SK-N-SH (cell line): ENCODE measurements at regions not wholly inside any gene's neighbourhood (a gene's known extent, or its start where the extent isn't known, plus 50 kb on each side); places are given as distances from the start of the nearest gene placed in this dataset.

Experiments used
- CTCF ChIA-PET: fragments of 300-600, 350-600 bp; formaldehyde crosslinking; extraction: SDS; loops from one replicate; lab custom pipeline; 2021; lab: Yijun Ruan, JAX
- POLR2A ChIA-PET: fragments of 350-600 bp; sonication (Branson Sonifier 250); formaldehyde crosslinking; extraction: SDS; loops from one replicate; lab custom pipeline; 2020; ENCODE audit warnings: antibody characterized with exemption, inconsistent platforms; lab: Yijun Ruan, JAX
- DNase-seq: peaks from one replicate; pipeline ENCODE4 v3.0.0; 2012
- H2AFZ ChIP-seq: fragments of 200-600 bp; sonication (generic); 2 replicates; pipeline ENCODE4 v1.8.1; 2016; ENCODE audit warnings: antibody characterized with exemption, mild to moderate bottlenecking, low read depth
- H3F3A ChIP-seq: fragments of 200-600 bp; sonication (generic); replicated peaks from 2 replicates; pipeline ENCODE3; 2016; ENCODE audit warnings: antibody characterized with exemption, mild to moderate bottlenecking; ENCODE audit not compliant: insufficient read depth
- H3K27ac ChIP-seq, 2 experiments: fragments of 200-500 bp in 1 of 2; fragments of 200-600 bp in 1 of 2; sonication (Bioruptor generic) in 1 of 2; sonication (generic), shearing (Covaris generic) in 1 of 2; 2 replicates each; pipeline versions ENCODE4 v1.5.1 to v1.6.1; 2014 to 2016; ENCODE audit warnings: low read depth in 2 of 2, inconsistent platforms in 1 of 2, low read length in 1 of 2, mild to moderate bottlenecking in 1 of 2, mixed read lengths in 1 of 2
- H3K27me3 ChIP-seq: fragments of 200-600 bp; sonication (generic), shearing (Covaris generic); 2 replicates; pipeline ENCODE4 v1.6.1; 2016; ENCODE audit warnings: mixed run types; ENCODE audit not compliant: insufficient read depth
- H3K36me3 ChIP-seq, 2 experiments: fragments of 200-500 bp in 1 of 2; fragments of 200-600 bp in 1 of 2; sonication (Bioruptor generic) in 1 of 2; sonication (generic) in 1 of 2; replicated peaks in 1 of 2; 2 replicates each; pipeline versions ENCODE3 to v1.5.1; 2014 to 2016; ENCODE audit warnings: low read length in 1 of 2, mild to moderate bottlenecking in 1 of 2; ENCODE audit not compliant: insufficient read depth in 2 of 2, control insufficient read depth in 1 of 2
- H3K4me1 ChIP-seq, 2 experiments: fragments of 200-500 bp in 1 of 2; fragments of 200-600 bp in 1 of 2; sonication (Bioruptor generic) in 1 of 2; sonication (generic), shearing (Covaris generic) in 1 of 2; 2 replicates each; pipeline versions ENCODE4 v1.5.1 to v1.6.1; 2014 to 2016; ENCODE audit warnings: low read depth in 1 of 2, low read length in 1 of 2, mixed run types in 1 of 2; ENCODE audit not compliant: insufficient read depth in 2 of 2, control insufficient read depth in 1 of 2
- H3K4me2 ChIP-seq: fragments of 200-600 bp; sonication (generic), shearing (Covaris generic); 2 replicates; pipeline ENCODE4 v1.6.1; 2017; ENCODE audit warnings: mixed run types
- H3K4me3 ChIP-seq, 2 experiments: fragments of 200-500 bp in 1 of 2; fragments of 200-600 bp in 1 of 2; sonication (Bioruptor generic) in 1 of 2; sonication (generic), shearing (Covaris generic) in 1 of 2; 2 replicates each; pipeline versions ENCODE4 v1.5.1 to v1.8.1; 2014 to 2016; ENCODE audit warnings: low read depth in 2 of 2, inconsistent platforms in 1 of 2, low read length in 1 of 2, mild to moderate bottlenecking in 1 of 2, mixed read lengths in 1 of 2, moderate library complexity in 1 of 2
- H3K79me2 ChIP-seq: fragments of 200-600 bp; sonication (generic); 2 replicates; pipeline ENCODE4 v1.8.1; 2017; ENCODE audit warnings: mild to moderate bottlenecking; ENCODE audit not compliant: insufficient read depth
- H3K9ac ChIP-seq: fragments of 200-600 bp; sonication (generic); 2 replicates; pipeline ENCODE4 v1.6.1; 2017; ENCODE audit warnings: mixed run types
- H3K9me2 ChIP-seq: fragments of 200-600 bp; sonication (generic); 2 replicates; pipeline ENCODE4 v1.6.1; 2017; ENCODE audit warnings: mixed run types
- H3K9me3 ChIP-seq: fragments of 200-600 bp; sonication (generic); 2 replicates; pipeline ENCODE4 v1.6.1; 2017; ENCODE audit warnings: mixed run types, mild to moderate bottlenecking, moderate library complexity
- H4K20me1 ChIP-seq: fragments of 200-600 bp; sonication (generic); 2 replicates; pipeline ENCODE4 v1.6.1; 2017; ENCODE audit warnings: mild to moderate bottlenecking, mixed run types; ENCODE audit not compliant: insufficient read depth
- CHD2 ChIP-seq: fragments of 150-350 bp; IDR thresholded peaks from 2 replicates; pipeline ENCODE4 v1.6.1; 2018; ENCODE audit warnings: low read length; ENCODE audit not compliant: partially characterized antibody
- ELF1 ChIP-seq: IDR thresholded peaks from 2 replicates; pipeline ENCODE4 v1.4.0; 2012
- EP300 ChIP-seq, 2 experiments: IDR thresholded peaks; 2 replicates each; pipeline versions ENCODE4 v1.4.0 to v1.6.1; 2012; ENCODE audit warnings: borderline replicate concordance in 1 of 2, low read depth in 1 of 2, low read length in 1 of 2
- GABPA ChIP-seq: IDR thresholded peaks from 2 replicates; pipeline ENCODE4 v1.4.0; 2012; ENCODE audit warnings: low read depth, mild to moderate bottlenecking
- IRF3 ChIP-seq: fragments of 150-350 bp; IDR thresholded peaks from 2 replicates; pipeline ENCODE4 v1.6.1; 2016; ENCODE audit warnings: mild to moderate bottlenecking, low read depth, low read length
- MXI1 ChIP-seq: IDR thresholded peaks from 2 replicates; pipeline ENCODE4 v1.6.1; 2012; ENCODE audit warnings: mild to moderate bottlenecking, low read depth, low read length, improper control_type of control experiment
- NFIC ChIP-seq: IDR thresholded peaks from 2 replicates; pipeline ENCODE4 v1.4.0; 2012; ENCODE audit warnings: borderline replicate concordance
- POLR2AphosphoS5 ChIP-seq: IDR thresholded peaks from 2 replicates; pipeline ENCODE4 v1.6.1; 2012; ENCODE audit warnings: low read depth, low read length
- RCOR1 ChIP-seq: fragments of 150-350 bp; IDR thresholded peaks from 2 replicates; pipeline ENCODE4 v1.6.1; 2017; ENCODE audit warnings: antibody characterized with exemption, low read length
- RFX5 ChIP-seq: IDR thresholded peaks from 2 replicates; pipeline ENCODE4 v1.6.1; 2012; ENCODE audit warnings: mild to moderate bottlenecking, improper control_type of control experiment, low read length
- SIN3A ChIP-seq: IDR thresholded peaks from 2 replicates; pipeline ENCODE4 v1.6.1; 2012; ENCODE audit warnings: low read depth, mild to moderate bottlenecking, low read length, moderate library complexity, borderline replicate concordance
- SMC3 ChIP-seq: IDR thresholded peaks from 2 replicates; pipeline ENCODE4 v1.6.1; 2012; ENCODE audit warnings: low read depth, low read length, improper control_type of control experiment
- TAF1 ChIP-seq: IDR thresholded peaks from 2 replicates; pipeline ENCODE4 v1.6.1; 2012; ENCODE audit warnings: low read depth, mild to moderate bottlenecking, low read length, moderate library complexity, borderline replicate concordance
- TCF12 ChIP-seq: IDR thresholded peaks from 2 replicates; pipeline ENCODE4 v1.4.0; 2012
- TEAD4 ChIP-seq: IDR thresholded peaks from 2 replicates; pipeline ENCODE4 v1.4.0; 2012; ENCODE audit warnings: mild to moderate bottlenecking, borderline replicate concordance; ENCODE audit not compliant: insufficient read depth
- WGBS: methylation state at CpG from one replicate; pipeline ENCODE4 v1.1.6; 2017; ENCODE audit warnings: low lambda C conversion rate; 5-methylcytosine and 5-hydroxymethylcytosine counted together

GRCh38 chr15:98501632-98502031, 146.7 kb upstream of the IGF1R start:
- Histone ChIP-seq H2AFZ (no peak overlapping the region), H3K9me3 (no peaks in the 10 kb centered on the region; the same call in 1 of the 2 replicates), H3K9ac (no peak overlapping the region), H3K4me2 (no peak overlapping the region), H3K36me3 (no peaks in the 10 kb centered on the region), H3K4me3 (no peak overlapping the region), H3K27me3 (peaks cover 6% of the 10 kb centered on the region; the same call in 1 of the 2 replicates), H3F3A (no peaks in the 10 kb centered on the region), H3K4me1 (no peaks in the 10 kb centered on the region; a peak in 1 of 4 replicates), H3K9me2 (no peaks in the 10 kb centered on the region), H3K27ac (no peak overlapping the region), H3K79me2 (no peaks in the 10 kb centered on the region), H4K20me1 (no peaks in the 10 kb centered on the region)
- TF ChIP-seq EP300 (IDR thresholded peaks at IDR 0.05; ENCODE audit: borderline replicate concordance in 1 of 2, low read depth in 1 of 2, low read length in 1 of 2) (no peak), RFX5 (no peak), IRF3 (no peak), TCF12 (no peak), POLR2AphosphoS5 (no peak), CHD2 (no peak)
- CTCF ChIA-PET = interaction anchor here (1.2 to 2.7 kb wide), 4 partner anchors 17 to 575 kb away, joined by 3 to 12 read pairs (median 6); no protein-coding TSS in a partner anchor
- POLR2A ChIA-PET = no interaction called here
- 10% methylated on average over 3 of the region's 3 CpGs for WGBS
- no peak for DNase-seq

GRCh38 chr15:98503970-98504369, 144.4 kb upstream of the IGF1R start:
- no peak overlapping the region for H3K27ac ChIP-seq
- no peak overlapping the region for H3K9ac ChIP-seq
- no peaks in the 10 kb centered on the region for H3F3A ChIP-seq
- no peaks in the 10 kb centered on the region; the same call in 1 of the 2 replicates for H3K9me3 ChIP-seq
- no peak overlapping the region for H3K4me2 ChIP-seq
- POLR2A ChIA-PET = no interaction called here
- no peaks in the 10 kb centered on the region for H3K36me3 ChIP-seq
- no peaks in the 10 kb centered on the region for H3K79me2 ChIP-seq
- TF ChIP-seq MXI1 (no peak), TEAD4 (no peak), RCOR1 (no peak), SMC3 (no peak), TCF12 (no peak), SIN3A (no peak), ELF1 (no peak), GABPA (no peak), POLR2AphosphoS5 (no peak), TAF1 (no peak), NFIC (no peak)
- 19% methylated on average over 8 of the region's 8 CpGs for WGBS
- no peak for DNase-seq
- no peak overlapping the region for H3K4me3 ChIP-seq
- no peaks in the 10 kb centered on the region; a peak in 1 of 4 replicates for H3K4me1 ChIP-seq
- H4K20me1 ChIP-seq = no peaks in the 10 kb centered on the region
- CTCF ChIA-PET = interaction anchor here (2.5 kb wide), 1 partner anchor 75 kb away, joined by 5 read pairs; no protein-coding TSS in a partner anchor
- peaks cover 6% of the 10 kb centered on the region; the same call in 1 of the 2 replicates for H3K27me3 ChIP-seq
- H3K9me2 ChIP-seq = no peaks in the 10 kb centered on the region
- H2AFZ ChIP-seq = no peak overlapping the region
